ENCODE measurements at regions not wholly inside any gene's neighbourhood (a gene's known extent, or its start where the extent isn't known, plus 50 kb on each side); places are given as distances from the start of the nearest gene placed in this dataset.
A peak's percentile ranks its signal among the peaks of the same experiment; 100 is the strongest.

DNA sequence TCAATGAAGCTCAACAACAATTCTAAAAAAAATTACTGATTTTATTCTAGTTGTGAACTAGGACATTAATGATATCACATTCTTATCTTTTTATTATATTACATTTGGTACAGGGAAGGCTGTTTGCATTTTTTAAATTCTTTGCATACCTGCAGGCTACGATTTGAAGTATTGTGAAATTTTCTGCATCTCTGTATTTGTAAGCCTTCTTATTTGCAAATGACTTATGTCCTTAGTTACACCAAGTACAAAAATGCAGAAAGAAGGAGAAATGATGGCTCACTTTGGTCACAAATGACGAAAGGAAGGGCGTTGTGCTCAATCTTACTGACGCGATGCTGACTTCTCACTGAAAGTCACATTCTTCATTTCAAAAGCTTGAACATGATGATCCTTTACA is 227.5 kb upstream of the SOX11 start:
- no peak for DNase-seq

DNA sequence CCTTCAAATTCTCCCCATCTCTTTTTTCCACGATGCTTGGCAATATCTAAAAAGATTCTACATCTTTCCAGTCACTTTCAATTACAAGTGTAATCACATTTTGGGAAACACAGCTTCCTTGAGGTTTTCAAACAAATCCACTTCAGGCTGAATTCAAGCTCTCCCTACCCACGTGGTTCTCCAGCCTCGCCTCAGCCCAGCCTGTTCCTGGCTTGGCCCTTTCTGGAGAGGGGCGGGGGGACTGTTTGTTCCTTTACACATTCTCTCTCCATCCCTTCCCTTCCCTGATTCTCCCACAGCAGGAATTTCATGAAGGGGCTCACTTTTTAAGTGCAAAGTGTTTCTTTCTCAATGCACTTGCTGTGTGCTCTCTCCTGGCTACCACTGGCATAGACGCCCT is 226.3 kb upstream of the SOX11 start:
- no peak for DNase-seq

DNA sequence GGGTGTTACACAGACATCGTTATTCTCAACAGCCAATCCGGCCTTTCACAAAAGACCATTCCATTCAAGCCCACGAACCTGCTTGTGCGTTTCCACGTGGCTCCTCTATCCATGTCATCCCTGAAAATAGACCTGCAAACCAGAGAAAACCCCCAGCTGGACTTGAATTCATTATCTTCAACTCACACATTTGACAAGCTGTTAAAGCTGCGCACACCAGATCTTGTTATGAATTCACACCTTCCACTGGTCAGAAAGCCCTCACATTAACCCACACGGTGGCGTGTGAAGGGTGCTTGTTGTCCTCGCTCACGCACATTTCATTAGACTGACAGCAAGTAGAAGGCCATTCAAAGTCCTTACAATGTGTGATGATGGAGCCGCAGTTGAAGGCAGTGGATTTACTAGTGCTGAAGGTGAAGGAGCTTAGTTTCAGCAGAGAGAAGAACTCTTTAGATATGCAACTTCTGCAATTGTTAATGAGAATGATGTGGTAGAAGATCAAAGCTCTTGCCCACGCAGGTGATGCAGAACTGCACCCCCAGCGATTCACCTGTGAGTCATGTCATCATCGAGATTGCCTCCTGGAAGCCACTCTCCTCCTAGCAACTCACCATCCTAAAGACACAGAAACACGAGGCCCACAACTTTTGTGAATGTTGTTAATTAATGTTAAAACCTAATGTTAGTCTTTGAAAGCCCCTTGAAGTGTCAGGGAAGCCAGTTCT is 224.8 kb upstream of the SOX11 start:
- no peak for DNase-seq

GRCh38 chr2:5472673-5473072 is 219.5 kb upstream of the SOX11 start:
- DNase-seq = no peak

DNA sequence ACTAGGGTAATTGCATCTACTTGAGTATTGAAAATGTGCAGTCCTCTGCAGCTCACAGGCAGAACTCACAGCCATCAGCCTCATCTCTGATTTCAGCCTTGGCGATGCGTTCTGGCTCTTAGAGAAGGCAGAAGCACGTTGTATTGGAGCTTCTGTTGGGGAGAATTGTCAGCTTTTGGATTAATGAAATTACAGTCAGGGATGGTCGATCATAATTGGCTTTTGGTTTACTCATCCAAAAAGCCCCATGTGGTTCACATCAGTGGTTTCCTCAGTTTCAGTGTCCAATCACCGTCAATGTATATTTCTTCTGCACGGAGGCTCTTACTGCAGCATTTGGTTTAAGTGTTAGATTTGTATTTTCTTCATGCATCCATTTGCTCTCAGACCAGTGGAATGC is 218.5 kb upstream of the SOX11 start:
- no peak for DNase-seq

- no peak for DNase-seq
Measured at GRCh38 chr2:5474716-5475115, 217.5 kb upstream of the SOX11 start.

GRCh38 chr2:5479265-5479928 is 212.8 kb upstream of the SOX11 start:
- DNase-seq = no peak

GRCh38 chr2:5482929-5483331 is 209.3 kb upstream of the SOX11 start:
- DNase-seq = peak; percentile 77

- DNase-seq = no peak
Measured at GRCh38 chr2:5484868-5485267, 207.3 kb upstream of the SOX11 start.

DNA sequence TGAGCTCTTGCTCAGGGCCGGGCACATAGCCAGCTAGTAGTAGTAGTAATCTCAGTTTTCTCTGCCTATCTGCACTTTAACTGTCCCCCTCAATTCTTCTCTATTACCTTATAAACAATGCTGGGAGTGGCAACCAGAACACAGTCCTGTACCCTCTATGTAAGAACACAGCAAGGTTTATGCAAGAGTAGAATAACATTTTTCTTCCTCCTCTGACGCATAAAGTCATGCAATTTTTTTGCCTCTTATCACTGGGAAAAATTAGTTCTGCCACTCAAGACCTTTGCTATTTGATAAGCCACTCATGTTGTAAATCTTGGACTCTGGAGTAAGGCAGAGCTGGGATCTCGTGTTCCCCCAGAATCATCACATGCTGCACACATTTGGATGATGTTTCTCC is 200.7 kb upstream of the SOX11 start:
- no peak for DNase-seq

DNA sequence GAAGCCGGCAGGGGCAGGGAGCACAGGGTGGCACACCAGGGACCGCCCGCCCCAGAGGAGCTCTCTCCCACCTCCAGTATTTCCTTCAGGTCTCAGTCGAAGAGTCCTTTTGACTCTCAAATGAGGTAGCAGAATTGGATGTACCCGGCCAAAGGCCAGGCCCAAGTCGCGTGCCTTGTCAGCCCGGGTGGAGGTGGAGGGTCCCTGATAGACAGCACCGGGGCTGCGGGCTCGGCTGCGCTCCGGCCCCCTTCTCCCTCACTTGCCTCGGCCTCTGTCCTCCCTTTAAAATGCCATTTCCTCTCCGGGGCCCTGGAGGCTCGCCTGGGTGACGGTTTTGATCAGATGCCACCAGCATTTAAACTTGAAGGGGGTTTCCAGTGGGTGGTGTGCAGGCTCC is 198.9 kb upstream of the SOX11 start:
- DNase-seq = no peak

DNA sequence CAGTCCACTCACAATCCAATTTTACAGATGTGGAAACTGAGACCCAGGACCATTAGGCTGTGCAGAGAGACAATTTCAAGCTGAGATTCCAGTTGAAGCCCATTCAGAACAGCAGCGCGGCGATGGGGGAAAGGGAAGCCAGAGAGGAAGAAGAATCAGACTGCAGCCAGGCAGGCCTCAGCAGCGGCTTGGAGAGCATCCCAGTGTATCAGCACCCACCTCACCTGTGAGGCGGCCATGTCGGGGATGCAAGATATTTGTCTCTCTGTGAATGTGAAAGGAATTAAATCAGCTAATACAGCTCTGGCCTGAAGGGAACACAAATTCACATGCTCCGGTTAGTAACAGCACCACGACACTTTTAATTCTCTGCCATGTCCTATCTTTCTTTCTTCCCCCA is 198.0 kb upstream of the SOX11 start:
- no peak for DNase-seq

DNA sequence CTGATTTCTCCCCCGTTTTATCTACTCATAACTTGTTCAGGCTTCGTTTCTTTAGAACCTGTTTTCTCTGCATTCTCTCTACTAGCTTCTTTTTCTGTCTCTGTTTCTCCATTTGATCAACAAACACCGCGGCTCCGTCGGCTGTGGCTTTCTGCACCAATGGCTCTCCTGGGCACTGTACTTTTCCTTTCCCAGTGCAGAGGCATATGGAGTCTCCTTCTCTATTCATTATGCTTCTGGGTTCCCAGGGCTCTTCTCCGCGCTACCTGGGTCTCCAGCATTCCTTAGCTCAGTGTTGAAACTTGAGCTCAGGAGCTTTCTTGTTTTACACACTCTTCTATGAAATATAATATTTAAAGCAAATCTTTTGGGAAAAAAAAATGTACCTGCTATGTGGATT is 196.6 kb upstream of the SOX11 start:
- DNase-seq = no peak

GRCh38 chr2:5497874-5498273 is 194.3 kb upstream of the SOX11 start:
- no peak for DNase-seq

DNA sequence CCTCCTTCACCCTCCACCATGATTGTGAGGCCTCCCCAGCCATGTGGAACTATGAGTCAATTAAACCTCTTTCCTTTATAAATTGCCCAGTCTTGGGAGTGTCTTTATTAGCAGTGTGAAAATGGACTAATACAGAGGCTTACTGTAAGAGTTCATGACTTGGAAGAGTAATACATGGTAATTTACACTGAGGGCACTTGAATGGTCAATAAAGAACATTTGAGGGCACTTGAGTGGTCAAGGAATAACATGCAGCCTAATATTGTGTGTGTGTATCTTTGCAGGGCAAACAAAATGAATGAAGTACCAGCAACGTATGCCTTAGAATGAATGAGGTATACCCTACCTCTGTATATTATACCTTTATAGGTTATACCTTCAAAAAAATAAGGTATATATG is 190.4 kb upstream of the SOX11 start:
- no peak for DNase-seq

GRCh38 chr2:5502385-5502784 is 189.8 kb upstream of the SOX11 start:
- DNase-seq = no peak

DNA sequence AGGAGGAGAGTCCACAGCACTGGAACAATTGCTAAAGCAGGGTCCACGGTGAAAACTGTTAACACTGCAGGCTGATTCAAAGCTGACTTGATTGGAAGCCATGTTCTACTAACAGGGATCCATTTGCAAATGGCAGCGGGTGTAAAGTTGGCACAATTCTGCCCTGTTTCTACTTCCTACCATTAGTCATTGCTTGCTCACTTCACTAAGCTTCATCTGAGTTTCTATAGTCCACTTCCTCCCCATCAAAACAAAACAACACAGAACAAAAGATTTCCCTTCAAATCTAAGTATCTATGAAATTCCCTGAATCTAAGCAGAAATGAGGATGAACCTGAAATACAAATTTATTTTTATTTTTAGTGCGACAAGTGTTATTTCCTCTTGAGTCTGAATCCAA is 187.4 kb upstream of the SOX11 start:
- DNase-seq = no peak

DNA sequence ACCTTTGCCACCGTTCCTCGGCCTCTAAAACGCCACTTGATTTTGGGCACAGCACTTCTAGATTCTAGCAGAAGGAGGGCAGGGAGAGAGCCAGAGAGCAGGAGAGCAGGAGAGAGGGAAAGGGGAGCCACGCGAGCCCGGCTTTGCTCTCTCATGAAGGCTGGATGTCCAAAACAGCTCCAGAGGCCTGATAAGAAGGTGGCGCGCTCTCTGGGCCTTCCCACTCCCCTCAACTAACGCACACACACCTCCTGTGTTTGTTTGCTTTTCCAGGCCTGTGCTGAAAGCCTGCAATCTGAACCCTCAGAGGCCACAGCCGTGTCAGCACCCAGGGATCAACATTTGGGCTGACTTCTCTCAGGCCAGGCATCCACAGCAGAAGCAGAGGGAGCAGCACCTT is 184.8 kb upstream of the SOX11 start:
- no peak for DNase-seq

- DNase-seq = no peak
Measured at GRCh38 chr2:5509362-5509761, 182.8 kb upstream of the SOX11 start.

DNA sequence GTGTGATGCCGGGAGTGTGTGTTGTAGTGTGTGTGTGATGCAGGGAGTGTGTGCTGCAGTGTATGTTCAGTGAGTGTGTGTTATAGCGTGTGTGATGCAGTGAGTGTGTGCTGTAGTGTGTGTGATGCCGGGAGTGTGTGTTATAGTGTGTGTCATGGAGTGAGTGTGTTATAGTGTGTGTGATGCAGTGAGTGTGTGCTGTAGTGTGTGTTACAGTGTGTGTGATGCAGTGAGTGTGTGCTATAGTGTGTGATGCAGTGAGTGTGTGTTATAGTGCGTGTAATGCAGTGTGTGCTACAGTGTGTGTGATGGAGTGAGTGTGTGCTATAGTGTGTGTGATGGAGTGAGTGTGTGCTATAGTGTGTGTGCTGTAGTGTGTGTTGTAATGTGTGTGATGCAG is 182.1 kb upstream of the SOX11 start:
- no peak for DNase-seq

GRCh38 chr2:5515693-5516092 is 176.5 kb upstream of the SOX11 start:
- no peak for DNase-seq

- no peak for DNase-seq
Measured at GRCh38 chr2:5519286-5519685, 172.9 kb upstream of the SOX11 start.

DNA sequence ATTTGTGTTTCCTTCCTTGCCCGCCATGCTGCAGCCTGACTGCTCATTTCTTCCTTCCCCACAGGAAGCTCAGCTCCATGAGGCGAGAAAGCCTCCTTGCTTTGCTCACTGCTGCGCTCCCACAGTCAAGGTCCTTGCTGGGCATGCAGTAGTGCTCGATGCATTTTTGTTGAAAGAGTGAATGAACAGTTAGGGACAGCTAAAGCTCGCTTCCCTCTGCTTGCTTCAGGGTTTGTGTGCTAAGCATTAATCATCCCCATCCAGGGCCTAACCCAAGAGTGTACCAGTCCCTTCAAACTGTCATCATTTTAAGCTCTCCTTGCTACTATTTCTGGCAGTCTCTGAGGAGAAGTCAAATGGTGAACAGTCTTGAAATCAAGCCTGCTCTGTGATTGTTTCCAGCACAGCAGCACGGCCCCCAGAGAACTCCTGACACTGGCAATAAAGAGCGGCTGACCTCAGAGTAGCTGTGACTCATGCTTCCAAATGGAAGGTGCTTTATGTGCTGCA is 171.7 kb upstream of the SOX11 start:
- DNase-seq = no peak

GRCh38 chr2:5521461-5521860 is 170.7 kb upstream of the SOX11 start:
- no peak for DNase-seq

DNA sequence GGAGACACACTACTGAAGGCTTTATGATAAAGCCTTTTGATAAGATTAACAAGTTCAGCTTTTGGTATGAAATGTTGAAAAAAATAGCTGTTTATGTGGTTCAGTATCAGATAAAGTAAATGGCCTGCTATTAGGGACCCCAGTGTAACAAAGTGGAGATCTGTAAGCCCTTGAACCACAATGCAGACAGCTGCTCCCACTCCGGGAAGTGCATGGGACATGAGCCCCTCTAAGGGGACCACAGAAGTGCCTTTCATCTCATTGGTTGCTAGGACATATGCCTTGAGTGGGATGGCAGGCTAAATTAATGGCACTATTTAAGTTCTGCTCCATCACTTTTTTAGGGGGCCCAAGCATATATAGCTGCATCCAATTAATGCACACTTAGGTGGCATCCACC is 167.6 kb upstream of the SOX11 start:
- DNase-seq = no peak

Data from right forelimb (tissue), 1 donor.